NCI-H2196 treated with DMSO at 0.1 percent for 48 hours (cell line): ENCODE measurements at regions not wholly inside any gene's neighbourhood (a gene's known extent, or its start where the extent isn't known, plus 50 kb on each side); places are given as distances from the start of the nearest gene placed in this dataset.

Experiments used
- DNase-seq: peaks from one replicate; lab custom pipeline; 2025; ENCODE audit not compliant: unreplicated experiment; lab: John Stamatoyannopoulos, UW

DNA sequence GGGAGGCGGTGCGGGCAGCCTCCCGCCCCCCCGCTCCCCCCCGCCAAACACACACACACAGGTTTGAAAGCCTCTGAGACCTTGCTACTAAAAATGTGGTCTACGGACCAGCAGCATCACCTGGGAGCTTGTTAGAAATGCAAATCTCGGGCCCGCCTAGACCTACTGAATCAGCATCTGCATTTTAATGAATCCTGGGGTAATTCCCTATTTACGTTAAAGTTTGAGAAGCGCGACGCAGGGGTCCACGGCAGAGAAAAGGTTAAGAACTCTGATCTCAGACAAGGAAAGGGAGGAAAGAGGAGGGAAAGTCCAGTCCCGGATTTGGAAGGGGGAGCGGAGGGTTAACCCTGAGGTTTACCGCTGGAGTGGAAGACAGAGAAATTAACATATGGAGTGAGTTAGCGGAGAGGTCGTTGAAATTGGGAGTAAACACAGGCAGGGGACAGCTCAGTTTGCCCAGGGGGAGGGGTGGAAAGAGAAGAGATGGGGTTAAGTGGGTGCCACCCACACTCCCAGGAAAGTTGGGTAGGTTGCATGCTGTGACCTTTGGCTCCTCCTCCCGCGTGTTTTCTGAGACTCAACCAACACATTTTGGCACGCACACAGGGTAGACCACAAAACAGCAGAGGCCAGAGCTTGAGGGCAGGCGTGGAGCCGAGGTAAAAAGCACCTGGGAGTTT, 483.6 kb downstream of the BCOR start:
- DNase-seq: peak; percentile 22

DNA sequence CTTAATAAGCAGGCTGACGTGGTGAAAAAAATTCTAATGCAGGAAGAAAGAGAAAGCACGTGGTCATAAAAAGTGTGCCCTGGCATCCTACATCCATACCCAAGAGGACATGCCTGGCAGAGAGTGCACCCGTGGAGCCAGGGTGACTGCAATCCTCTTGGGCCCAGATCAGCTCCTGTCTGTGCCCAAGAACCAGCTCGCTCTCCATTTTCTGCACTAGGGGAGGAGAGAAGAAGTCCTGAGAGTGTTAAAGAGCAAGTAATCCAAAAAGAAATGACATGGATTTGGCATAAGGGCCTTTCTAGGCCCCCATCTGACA, 483.1 kb downstream of the BCOR start:
- no peak for DNase-seq

DNA sequence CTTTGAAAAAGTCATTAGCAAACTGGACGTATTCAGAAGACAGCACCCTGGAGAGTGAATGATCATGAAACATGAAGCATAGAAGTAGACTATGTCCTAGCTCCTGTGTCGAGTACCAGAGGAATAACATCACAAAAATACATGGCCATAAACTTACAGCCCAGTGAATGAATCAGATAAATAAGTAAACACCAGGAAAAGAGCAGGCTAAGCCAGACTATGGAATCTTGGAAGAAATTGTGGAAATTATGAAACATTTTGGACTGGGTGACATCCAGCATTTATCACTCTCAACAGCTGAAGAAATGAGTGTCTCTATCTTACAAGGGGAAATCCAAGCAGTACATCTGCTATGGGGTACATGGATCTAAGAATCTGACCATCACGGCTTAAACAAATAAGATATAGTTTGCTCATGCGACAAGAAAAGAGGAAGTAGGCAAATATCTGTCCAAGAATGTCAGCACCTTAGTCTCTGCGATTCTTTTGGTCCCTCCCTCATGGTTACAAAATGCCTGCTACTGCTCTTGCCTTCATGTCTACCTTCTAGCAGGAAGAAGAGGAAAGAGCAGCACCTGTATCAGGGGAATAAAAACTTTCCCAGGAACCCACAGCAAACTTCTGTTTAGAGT, 481.5 kb downstream of the BCOR start:
- DNase-seq: no peak

DNA sequence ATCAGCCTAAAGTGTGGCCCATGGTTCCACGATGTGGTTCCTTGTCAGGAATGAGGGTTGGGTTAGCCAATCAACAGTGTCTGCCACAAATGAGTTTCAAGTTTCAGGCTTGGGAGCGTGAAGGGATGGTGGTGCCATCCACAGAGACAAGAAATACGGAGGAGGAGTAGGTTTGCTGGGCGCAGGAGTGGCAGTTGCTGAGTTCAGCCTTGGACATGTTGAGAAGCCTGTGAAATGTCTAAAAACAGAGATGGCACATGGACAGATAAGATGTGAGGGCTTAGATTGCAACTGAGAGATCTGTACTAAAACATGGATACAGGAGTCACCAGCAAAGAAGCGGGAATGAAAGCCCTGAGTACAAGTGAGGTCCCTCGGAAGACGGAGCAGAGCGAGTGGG, 481.0 kb downstream of the BCOR start:
- no peak for DNase-seq

DNA sequence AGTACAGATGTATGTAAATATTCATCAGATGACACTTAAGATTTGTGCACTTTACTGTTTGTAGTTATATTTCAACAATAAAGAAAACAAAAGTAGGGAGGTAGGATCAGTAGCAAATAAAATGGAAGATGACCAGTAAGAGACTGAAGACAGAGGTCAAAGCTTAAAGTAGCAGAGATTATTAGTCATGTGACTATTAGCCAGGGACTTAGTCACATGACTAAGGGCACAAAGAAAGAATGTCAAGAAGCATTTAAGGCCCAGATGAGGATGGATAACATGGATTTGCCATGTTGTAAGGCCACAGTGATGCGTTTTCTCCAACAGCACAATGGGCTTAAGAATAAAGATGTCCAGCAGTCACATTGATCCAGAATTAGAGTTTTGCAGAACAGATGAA, 479.6 kb downstream of the BCOR start:
- DNase-seq: no peak

DNA sequence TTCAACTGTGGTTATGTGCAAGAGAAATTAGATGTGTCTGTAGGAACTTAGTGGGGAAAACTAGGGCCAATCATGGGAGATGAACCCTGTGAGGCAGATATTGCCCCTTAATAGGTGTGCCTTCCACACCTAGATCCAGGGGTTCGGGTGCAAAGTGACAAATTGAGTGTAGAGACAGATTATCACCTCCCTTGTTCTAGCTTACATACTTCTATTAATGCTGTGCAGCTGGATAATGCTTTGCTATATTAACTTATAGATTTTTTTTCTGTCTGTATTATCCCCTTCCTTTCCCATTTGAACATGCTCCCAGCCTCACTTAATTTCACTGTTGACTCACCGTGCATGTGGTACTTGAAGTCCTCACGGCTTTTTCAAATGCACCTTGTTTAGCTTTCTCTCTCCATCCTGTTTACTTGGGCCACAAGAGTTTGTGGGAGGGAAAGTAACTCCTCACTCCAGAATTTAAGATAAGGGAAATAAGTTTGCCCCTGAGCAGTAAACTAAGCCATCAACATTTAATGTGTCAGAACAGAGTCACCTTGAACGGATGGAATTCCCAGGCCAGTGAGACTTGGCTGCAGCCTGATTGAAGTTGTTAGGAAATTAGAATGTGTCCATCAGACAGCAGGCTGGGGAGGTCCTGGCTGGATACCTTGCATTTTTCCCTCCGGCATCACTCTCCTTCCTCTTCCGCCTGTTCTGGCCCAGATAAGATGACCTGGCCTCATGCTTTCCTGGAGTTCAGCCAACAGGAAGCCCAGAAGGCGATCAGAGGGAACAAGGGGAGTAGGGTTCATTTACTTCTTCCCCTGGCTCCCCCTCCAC, 478.4 kb downstream of the BCOR start:
- DNase-seq: no peak

DNA sequence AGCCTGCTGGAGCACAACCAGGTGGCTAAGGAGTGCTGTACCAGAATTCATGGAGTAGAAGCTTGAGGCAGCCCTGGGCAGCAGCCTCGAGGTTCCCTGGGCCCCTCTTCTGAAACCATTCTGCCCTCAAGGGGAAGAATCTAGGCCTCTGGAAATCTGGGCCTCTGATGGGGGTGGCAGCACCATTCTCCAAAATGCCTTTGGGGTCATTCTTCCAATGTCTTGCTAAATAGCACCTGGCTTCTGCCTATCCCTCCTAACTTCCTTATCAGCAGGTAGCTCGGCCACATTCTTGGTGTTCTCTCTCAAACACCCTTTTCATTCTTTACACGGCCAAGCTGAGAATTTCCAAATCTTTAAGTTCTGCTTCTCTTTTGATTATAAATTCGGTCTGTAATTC, 473.6 kb downstream of the BCOR start:
- DNase-seq: no peak

DNA sequence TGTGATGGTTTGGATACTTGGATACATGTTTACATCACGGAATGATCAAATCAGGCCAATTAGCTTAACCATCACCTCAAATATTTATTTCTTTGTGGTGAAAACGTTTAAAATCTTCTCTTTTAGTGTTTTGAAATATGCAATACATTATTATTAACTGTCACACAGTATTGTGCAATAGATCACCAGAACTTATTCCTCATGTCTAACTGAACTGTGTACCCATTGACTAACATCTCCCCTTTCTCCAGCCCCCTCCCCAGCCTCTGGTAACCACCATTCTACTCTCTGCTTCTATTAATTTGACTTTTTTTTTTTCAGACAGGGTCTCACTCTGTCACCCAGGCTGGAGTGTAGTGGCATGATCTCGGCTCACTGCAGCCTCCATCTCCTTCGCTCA, 471.9 kb downstream of the BCOR start:
- no peak for DNase-seq

DNA sequence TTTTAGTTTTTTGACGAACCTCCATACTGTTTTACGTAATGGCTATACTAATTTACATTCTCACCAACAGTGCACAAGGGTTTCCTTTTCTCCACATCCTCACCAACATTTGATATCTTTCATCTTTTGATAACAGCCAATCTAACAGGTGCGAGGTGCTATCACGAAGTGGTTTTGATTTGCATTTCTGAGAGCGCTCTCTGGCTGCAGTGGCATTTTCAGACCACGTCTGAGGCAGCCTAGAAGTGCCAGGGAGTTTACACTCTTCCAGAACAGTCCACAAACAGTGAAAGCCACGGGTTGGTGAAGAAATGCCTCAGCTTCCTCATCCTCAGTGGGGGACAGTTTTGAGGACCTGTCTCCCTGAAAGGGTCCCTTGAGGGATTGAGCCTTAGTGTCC, 471.0 kb downstream of the BCOR start:
- no peak for DNase-seq

DNA sequence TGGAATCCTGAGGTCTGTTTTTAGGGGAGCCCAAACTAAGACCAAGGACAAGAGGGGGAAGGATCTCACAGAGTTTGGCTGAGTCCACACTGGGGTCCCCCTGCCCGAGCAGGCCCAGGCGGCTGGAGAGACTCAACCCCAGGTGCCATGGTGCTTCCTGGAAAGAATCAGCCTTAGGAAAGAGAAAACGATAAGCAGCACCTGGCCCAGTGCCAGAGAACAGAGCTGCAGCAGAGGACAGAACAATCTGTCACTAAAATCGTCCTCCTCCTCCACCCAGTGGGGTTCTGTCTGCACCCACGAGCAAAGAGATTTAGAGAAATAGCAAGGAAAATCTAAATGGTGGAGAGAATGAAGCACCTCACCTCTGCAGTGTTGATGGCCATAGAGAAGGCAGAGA, 470.5 kb downstream of the BCOR start:
- DNase-seq: no peak

DNA sequence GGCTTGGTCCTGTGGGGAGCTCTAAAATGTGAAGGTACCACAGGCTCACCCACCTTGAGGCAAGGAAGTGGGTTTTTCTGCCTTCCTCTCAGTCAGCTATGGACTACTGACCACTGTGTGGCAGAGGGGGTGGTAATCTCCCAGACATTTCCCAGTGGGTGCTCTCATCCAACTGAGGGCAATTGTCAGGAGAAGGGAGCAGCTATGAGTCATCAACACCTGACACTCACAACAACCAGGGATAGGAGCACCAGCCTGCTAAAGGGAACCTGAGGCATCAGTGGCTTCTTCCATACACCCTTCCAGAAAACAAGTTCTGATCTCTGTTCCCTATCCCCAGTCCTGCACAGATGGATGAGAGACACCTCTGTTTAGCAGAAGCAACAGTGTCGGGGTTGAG, 468.8 kb downstream of the BCOR start:
- DNase-seq: no peak

DNA sequence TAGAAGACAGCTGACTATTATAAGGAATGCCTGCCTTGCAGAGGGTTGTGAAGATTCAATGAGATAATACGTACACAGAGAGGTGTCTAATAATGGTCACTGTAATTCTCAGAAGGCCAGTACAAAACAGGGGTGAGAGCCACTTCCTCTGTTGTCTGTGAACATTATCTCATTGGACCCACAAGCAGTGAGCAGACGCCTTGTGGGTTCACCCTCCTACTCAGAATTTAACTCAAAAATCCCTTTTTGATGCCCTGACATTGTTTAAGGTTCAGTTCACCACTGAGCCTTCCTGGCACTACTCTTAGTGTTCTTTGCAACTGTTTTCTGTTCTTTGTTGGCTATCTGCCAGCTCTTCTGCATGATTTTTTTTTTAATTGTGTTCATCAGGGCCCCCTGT, 467.4 kb downstream of the BCOR start:
- DNase-seq: no peak

DNA sequence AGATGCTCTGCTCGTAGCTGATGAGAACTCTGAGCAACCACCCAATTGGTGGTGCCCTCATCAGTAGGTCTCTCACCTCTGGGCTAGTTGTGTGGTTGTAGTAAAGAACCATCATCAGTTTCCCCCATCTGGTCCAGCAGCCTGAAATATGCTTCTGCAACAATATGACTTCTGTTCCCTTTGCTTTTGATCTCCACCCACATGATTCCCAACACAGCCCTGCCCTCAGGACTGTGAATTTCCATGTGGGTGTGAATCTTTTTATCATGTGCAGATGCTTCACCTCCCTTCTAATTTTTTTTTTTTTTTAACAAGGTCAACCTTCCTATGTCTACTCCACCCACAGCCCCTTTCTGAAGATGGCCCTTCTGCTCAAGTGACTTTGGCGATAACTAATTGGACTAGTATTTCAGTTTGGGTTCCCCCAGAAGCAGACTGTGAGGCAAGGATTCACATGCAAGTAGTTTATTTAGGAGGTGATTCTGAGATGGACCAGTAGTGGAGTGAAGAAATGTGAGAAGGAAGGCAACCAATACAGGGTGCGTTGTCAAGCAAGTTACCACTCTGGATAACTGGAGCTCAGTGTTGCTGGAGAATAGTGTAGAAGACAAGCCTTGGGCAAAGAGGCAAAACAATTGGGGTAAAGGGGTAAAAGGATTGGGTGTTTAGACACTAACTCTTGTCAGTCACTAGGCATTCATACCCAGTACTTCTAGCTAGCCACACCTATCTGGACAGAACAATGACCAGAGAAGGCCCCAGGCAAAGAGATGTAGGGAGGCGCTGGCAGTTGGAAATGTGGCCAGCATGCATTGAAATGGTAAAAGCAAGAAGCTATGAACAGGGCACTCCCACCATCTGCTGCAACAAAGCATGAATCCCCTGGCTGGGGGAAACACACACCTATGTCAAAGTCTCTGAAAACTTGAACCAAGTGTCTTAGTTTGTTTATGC, 466.2 kb downstream of the BCOR start:
- no peak for DNase-seq

DNA sequence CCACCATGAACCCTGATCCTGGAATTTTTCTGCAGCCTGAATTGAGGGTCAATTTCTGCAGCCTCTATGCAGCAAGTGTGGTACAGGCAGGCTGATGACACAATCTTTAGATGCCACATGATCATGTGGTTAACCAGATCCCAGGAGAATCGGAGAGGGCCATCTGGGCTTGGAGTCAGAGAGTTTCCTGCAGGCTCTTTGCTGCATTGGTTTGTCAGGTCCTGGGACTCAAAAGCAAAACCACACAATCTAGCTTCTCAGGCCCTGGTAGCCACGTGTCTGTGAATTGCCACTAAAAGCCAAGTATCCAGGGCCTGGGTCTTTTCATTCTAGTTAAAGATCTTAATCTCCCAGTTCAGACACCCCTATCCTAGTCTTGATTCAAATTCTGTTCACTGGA, 464.5 kb downstream of the BCOR start:
- DNase-seq: no peak

DNA sequence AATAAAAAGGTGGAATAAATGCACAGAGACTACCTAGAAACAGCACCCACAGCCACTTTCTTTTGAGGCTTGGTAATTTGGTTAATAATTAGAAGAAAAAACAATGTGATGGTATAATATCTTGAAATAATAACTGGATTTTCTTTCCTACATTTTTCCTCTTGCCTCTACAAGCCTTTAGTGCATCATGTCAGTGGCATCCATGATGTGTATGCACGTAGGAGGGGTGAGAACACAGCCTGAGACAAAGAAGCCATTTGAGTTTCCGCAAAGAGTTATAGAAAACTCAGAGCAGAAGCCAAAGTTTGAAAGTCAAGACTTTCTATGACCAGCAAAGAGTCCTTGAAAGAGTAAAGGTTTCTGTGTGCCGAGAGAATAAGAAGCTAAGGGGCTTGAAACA, 461.3 kb downstream of the BCOR start:
- DNase-seq: no peak

DNA sequence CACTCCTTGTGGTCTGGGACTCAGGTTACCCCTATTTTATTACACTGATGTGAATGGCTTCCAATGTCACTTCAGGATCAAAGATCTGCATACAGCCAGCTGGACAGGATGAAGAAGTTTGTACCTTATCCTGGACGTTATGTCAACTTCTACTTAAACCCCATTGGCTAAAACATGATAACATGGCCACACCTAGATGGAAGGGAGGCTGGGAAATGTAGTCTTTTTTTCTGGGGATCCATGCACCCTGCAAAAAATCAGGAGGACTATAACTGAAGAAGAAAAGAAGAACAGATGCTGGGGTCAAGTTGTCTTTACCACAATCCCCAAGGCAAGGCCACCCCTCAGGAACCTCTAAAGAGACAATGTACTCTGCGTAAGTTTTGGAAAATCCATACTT, 459.2 kb downstream of the BCOR start:
- DNase-seq: no peak

DNA sequence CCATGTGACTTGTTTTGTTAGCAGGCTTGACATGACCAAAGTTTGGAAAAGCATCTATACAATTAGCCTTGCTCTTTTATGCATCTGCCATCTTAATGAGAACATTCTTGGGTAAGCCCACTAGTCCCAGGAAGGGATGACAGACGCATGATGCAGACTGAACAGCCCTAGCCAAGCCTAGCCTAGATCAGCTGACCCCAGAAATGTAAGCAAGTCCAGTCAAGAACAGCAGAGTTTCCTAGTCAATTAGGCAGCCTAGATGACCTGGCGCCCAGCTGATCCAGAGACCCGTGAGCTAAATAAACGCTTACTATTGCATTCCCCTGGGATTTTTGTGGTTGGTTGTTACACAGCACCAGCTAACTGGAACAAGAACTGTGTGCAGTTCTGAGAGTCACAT, 457.9 kb downstream of the BCOR start:
- no peak for DNase-seq

DNA sequence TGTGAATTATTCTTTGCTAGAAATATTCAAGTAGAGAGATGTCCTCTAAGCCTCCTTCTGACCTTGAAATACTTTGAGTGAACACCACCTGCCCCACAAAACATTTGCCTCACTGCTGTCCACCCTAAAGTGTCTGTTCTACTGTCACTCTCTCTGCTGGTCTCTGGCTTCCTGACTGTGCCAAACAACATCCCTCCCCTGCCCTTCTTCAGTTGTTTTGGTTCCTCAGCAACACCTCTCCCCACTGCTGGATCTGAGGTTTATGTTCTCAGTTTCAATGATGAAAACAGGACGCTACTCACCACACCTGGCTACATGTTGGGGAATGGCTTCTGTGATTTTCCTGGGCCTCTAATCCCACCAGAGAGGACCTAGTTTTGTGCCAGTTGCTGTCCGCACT, 456.9 kb downstream of the BCOR start:
- DNase-seq: no peak

DNA sequence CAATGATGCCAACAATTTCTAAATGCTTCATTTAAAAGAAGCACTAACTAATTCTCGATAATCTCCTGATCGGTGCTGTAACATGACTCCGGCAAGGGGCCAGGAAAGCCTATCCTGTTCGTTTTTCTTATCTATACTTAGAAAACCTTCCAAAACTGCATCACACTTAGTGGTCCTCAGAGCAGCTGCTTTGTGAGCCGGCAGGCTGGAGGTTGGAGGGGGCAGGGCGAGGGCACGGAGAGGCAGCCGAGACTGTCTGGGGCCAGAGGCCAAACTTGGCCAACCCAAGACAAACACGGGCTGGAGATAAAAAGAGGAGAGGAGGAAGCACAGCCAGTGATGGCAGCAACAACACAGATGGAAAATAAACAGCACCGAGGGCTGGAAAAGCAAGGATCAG, 455.7 kb downstream of the BCOR start:
- no peak for DNase-seq

DNA sequence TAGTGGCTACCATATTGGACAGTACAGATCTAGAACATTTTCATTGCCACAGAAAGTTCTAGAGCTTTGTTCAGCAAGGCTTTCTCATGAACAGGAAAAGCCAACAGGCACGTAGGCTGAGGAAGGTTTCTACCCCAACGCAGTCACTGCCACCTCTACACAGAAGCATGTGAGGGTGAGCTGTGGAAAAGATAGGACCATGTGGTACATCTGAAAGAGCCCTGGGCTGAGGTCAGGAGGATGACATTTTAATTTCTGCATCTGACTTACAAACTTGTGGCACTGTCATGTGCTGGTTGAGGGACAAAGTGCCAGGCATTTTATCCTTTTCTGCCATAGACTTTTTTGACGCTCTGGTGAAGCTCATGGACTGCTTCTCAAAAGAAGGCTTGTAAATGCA, 454.2 kb downstream of the BCOR start:
- DNase-seq: no peak

DNA sequence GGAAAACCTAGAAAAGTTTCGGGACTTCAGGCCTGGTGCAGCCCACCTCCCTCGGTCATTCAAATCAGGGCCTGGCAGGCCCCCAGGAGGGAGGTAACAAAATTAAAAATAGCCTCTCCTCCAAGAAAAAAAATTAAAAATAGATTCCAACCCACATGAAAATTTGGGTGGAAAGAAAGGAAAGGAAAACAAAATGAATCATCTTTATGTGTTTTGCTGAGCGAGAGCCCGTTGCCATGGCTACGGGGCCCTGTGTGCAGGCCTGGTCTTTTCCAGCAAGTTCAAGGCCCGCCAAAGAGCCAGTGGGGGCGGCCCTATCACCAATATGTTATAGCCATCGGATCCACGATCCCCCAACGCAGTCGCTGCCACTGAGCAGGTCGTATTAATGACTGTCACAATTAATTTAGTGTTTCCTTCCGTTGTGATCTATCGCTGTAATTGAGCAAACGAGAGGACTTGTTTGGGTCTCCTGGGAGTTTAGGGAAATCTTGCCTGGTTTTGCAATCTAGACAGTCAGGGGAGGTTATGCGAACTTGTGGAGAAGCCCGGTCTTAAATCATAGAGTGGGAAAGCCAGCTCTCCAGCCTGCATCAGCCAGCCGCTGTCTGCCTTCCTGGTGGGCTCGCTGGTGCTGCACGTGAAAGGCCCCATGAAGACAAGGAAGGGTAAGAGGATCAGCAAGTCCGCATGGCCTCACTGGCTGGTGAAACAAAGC, 452.4 kb downstream of the BCOR start:
- DNase-seq: no peak
